GM18498 (cell line): ENCODE measurements at regions not wholly inside any gene's neighbourhood (a gene's known extent, or its start where the extent isn't known, plus 50 kb on each side); places are given as distances from the start of the nearest gene placed in this dataset.
A peak's percentile ranks its signal among the peaks of the same experiment; 100 is the strongest.

Experiments used
- ATAC-seq: cut with Tn5 transposase; IDR thresholded peaks from one replicate; pipeline ENCODE4 v1.9.1; 2021; ENCODE audit warnings: mild to moderate bottlenecking, moderate library complexity; ENCODE audit not compliant: unreplicated experiment

GRCh38 chr2:220981926-220982325 lies 590.2 kb downstream of the EPHA4 start:
- no peak for ATAC-seq

GRCh38 chr2:220985561-220985960 lies 586.5 kb downstream of the EPHA4 start:
- ATAC-seq = no peak

GRCh38 chr2:220987839-220988238 lies 584.3 kb downstream of the EPHA4 start:
- ATAC-seq = no peak

- no peak for ATAC-seq
These were observed 580.1 kb downstream of the EPHA4 start for GRCh38 chr2:220991972-220992371.

- ATAC-seq = no peak
These were observed 577.3 kb downstream of the EPHA4 start for GRCh38 chr2:220994846-220995245.

- no peak for ATAC-seq
These were observed 576.5 kb downstream of the EPHA4 start for GRCh38 chr2:220995581-220995980.

GRCh38 chr2:220998156-220998555 lies 573.9 kb downstream of the EPHA4 start:
- no peak for ATAC-seq

GRCh38 chr2:220999356-220999755 lies 572.7 kb downstream of the EPHA4 start:
- no peak for ATAC-seq

GRCh38 chr2:221001381-221001801 lies 570.7 kb downstream of the EPHA4 start:
- no peak for ATAC-seq

- ATAC-seq = no peak
These were observed 569.9 kb downstream of the EPHA4 start for GRCh38 chr2:221002101-221002685.

- ATAC-seq = no peak
These were observed 566.8 kb downstream of the EPHA4 start for GRCh38 chr2:221005338-221005737.

GRCh38 chr2:221006084-221006483 lies 566.0 kb downstream of the EPHA4 start:
- no peak for ATAC-seq

GRCh38 chr2:221016551-221016950 lies 555.6 kb downstream of the EPHA4 start:
- ATAC-seq = no peak

- no peak for ATAC-seq
These were observed 553.8 kb downstream of the EPHA4 start for GRCh38 chr2:221018262-221018661.

- ATAC-seq = no peak
These were observed 552.4 kb downstream of the EPHA4 start for GRCh38 chr2:221019668-221020067.

GRCh38 chr2:221022554-221022953 lies 549.5 kb downstream of the EPHA4 start:
- ATAC-seq = no peak

- no peak for ATAC-seq
These were observed 546.7 kb downstream of the EPHA4 start for GRCh38 chr2:221025398-221025797.

GRCh38 chr2:221034026-221034701 lies 537.9 kb downstream of the EPHA4 start:
- ATAC-seq = no peak

- ATAC-seq = no peak
These were observed 537.1 kb downstream of the EPHA4 start for GRCh38 chr2:221034973-221035372.

- no peak for ATAC-seq
These were observed 529.2 kb downstream of the EPHA4 start for GRCh38 chr2:221042926-221043325.

- ATAC-seq = no peak
These were observed 527.3 kb downstream of the EPHA4 start for GRCh38 chr2:221044781-221045180.

- ATAC-seq = peak; percentile 71
These were observed 521.9 kb downstream of the EPHA4 start for GRCh38 chr2:221050020-221050795.
